Cardiac fibroblast (primary cell): ENCODE measurements at regions not wholly inside any gene's neighbourhood (a gene's known extent, or its start where the extent isn't known, plus 50 kb on each side); places are given as distances from the start of the nearest gene placed in this dataset.
"Not testable (repeated sequence)": the region's sequence is repeated elsewhere in the genome, so short reads cannot be mapped to it uniquely, and the experiment has no call there.

ENCODE experiments used
- DNase-seq, 2 donors: peaks; one replicate each; pipeline versions ENCODE4 v3.0.0 to v3.0.0-alpha.2; 2010; ENCODE audit warnings: low read depth in 2 of 2
- H3K4me3 ChIP-seq, 2 donors: replicated peaks in 1 of 2; 1 replicate in 1 of 2; 2 replicates in 1 of 2; pipeline ENCODE4 v1.5.1; 2011; ENCODE audit warnings: low read depth in 2 of 2, low read length in 2 of 2, mild to moderate bottlenecking in 2 of 2, moderate library complexity in 1 of 2
- CTCF ChIP-seq: IDR thresholded peaks from one replicate; pipeline ENCODE4 v1.5.1; 2011; ENCODE audit warnings: low read depth, mild to moderate bottlenecking, low read length, inconsistent platforms

- no peak for DNase-seq
- no peak for TF ChIP-seq CTCF
- H3K4me3 ChIP-seq, result no peak overlapping the region
Observed at GRCh38 chr14:104267895-104268294, 129.5 kb downstream of the KIF26A start.

- DNase-seq, result no peak
- H3K4me3 ChIP-seq, result no peak overlapping the region
- TF ChIP-seq CTCF, result no peak
Observed at GRCh38 chr14:104268295-104268694, 129.9 kb downstream of the KIF26A start.

- no peak for DNase-seq
- TF ChIP-seq CTCF, result no peak
Observed at GRCh38 chr14:104268725-104269436, 130.5 kb downstream of the KIF26A start.

DNA sequence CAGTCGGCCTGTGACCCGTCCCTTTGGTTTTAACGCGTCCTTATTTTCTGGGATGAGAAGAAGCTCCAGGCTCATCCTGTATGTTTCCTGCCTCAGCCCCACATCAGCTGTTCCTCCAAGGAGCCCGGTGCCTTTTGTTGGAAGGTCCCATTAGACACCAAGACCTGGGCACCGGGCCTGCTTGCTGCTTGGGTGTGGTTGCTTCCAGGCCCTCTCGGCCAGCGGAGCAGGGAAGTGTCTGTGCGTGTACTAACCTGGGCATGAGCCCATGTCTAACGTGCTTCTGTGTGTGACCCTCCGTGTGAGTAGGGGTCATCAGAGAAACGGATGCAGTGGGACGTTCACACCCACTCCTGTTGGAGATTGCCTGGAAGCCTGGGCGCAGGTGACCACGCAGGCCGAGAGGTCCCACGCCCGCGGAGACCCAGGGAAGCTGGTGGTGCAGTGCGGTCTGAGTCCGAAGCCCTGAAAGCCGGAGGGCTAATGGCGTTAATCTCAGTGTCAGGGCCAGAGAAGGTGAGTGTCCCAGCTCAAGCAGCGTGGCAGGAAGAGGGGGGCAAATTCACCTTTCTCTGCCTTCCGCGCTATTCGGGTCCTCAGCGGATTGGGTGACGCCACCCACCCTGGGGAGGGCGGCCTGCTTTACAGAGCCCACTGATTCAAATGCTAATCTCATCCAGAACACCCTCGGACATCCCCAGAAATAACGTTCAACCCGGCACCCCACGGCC lies 131.3 kb downstream of the KIF26A start:
- DNase-seq, H3K4me3 ChIP-seq: not testable (repeated sequence)

More at GRCh38 chr14:104268725-104269436, 130.5 kb downstream of the KIF26A start:
- H3K4me3 ChIP-seq, result no peak overlapping the region

GRCh38 chr14:104271391-104271790 lies 133.0 kb downstream of the KIF26A start:
- no peak for DNase-seq
- no peak for TF ChIP-seq CTCF
- no peak overlapping the region for H3K4me3 ChIP-seq

GRCh38 chr14:104274806-104275205 lies 136.4 kb downstream of the KIF26A start:
- no peak overlapping the region for H3K4me3 ChIP-seq
- TF ChIP-seq CTCF, result no peak
- DNase-seq, result no peak

GRCh38 chr14:104277416-104278213 lies 139.2 kb downstream of the KIF26A start:
- no peak overlapping the region for H3K4me3 ChIP-seq
- no peak for TF ChIP-seq CTCF
- no peak for DNase-seq
